CD4-positive, alpha-beta T cell treated with Interleukin-4 for 1 hour (primary cell): ENCODE measurements at regions not wholly inside any gene's neighbourhood (a gene's known extent, or its start where the extent isn't known, plus 50 kb on each side); places are given as distances from the start of the nearest gene placed in this dataset.

ENCODE experiments used
- DNase-seq, 2 donors: peaks; one replicate each; pipeline ENCODE4 v3.0.0-alpha.2; 2020 to 2022

DNA sequence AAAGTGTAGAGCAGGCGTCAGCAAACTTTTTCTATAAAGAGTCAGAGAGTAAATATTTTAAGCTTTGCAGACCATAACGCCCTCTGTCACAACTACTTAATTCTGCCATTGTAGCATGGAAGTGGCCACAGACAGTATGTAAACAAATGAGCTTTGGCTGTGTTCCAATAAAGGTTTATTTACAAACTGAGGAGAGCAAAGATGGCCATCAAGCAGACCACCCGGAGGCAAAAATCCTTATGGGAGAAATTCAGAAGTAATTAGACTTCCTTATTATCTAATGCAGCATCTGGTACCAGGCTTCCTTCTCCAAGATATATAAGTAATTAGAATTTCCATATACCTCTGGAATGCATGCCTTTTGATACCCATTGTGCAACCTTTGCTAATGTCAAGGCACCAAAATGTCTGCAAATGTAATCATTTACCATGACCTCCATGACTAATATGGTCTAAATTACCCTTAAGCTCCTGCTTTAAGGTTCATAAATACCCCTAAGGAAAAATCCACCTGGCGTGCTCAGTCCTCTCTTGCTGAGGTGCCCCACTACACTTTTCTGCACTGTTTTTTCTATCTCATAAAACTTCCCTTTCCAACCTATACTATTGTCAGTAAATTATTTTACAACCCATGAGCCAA, 377.8 kb downstream of the MATN1 start:
- DNase-seq = no peak

DNA sequence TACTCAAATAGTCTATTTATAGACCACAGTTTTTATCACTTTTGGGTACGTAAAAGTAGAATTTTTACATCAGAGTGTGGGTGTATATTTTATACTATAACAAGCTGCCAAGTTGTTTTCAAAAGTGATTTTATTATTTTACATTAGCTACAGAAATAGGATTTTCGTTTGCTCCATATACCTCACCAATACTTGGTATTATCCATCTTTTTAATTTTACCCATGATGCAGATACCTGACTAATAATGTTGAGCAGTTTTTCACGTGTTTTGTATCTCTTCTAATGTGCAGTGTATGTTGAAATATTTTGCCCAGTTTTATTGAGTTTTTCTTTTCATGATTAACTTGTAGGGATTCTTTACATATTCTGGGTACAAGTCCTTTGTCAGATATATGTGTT, 379.8 kb downstream of the MATN1 start:
- no peak for DNase-seq

DNA sequence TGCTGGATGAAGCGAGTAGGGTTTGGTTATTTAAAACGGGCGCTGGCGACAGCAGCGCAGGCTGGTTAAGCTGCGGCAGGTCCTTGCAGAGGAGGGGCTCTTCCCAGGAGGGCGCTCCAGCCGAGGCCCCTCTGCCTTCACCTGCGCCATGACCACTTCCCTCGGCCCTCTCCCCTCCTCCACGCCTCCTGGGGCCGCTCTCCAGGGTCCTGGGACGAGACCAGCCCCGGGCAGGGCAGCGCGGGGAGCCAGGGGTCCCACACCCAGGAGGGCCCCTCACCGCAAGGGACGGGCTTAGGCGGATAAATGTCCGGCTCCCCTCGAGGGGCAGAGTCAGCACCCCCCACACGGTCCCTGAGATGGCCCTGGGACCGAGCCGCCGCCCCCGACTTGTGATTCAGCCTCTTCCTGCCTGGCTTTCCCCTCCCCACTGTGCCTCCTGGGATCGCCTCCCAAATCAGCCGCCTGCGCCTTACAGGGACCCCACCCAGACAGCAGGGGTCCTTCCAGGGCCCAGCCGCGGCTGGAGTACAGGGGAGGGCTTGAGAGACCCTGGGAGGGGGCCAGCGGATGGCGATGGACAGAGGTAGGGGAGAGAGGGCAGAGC, 380.7 kb downstream of the MATN1 start:
- DNase-seq = no peak

DNA sequence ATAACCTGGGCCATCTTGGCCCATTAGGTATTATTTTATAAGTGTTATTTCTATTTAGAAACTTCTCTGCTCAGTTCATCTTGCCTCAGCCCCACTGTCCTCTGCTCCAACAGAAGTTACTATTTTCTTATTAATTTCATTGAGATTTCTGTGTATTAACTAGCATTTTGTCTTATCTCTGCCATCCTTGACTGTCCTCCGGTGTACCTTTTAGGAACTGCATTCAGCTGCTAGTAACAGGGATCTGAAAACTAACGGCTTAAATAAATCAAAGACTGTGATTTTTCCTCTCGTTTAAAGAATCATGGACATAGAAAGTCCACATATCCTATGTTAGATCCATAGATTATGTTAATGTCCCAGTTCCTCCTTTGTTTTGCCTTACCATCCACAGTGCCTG, 382.5 kb downstream of the MATN1 start:
- no peak for DNase-seq

DNA sequence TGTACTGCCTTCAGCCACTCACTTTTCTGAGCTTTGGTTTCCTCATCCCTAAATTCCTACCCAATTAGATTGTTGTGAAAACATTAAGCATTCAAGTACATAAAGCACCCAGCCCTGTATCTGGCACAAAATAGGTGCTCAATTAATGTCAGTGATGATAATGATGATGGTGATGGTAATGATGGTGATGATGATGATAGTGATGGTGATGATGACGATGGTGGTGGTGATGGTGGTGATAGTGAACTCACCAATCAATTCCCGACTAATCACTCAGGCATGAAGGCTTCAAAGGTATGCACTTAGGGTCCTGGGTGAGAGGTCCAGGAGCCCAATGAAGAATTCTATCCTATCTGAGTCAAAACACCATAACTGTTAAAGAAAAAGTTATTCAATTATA, 383.5 kb downstream of the MATN1 start:
- no peak for DNase-seq

DNA sequence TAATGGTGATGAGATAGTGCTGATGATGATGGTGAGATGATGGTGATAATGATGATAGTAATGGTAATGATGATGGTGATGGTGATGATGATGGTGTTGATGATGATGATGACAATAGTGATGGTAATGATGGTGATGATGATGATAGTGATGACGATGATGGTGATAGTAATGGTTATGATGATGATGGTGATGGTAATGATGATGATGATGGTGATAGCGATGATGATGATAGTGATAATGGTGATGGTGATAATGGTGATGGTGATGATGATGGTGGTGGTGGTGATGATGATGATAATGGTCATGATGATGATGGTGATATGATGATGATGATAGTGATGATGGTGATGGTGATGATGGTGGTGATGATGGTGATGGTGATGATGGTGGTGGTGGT, 384.6 kb downstream of the MATN1 start:
- no peak for DNase-seq

DNA sequence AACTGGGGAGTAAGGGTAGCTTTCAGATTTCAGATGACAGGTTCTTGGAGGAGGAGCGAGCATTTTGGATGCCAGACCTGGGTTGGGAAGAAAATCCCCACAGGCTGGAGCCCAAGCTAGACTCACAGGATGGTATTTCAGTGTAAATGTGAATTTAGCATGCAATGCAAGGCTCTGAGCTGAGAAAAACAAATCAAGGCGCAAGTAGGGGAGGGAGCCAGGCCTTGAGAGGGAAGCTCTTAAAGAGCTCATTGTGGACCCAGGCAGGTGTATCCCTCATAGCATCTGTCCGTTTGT, 386.1 kb downstream of the MATN1 start:
- DNase-seq = no peak

DNA sequence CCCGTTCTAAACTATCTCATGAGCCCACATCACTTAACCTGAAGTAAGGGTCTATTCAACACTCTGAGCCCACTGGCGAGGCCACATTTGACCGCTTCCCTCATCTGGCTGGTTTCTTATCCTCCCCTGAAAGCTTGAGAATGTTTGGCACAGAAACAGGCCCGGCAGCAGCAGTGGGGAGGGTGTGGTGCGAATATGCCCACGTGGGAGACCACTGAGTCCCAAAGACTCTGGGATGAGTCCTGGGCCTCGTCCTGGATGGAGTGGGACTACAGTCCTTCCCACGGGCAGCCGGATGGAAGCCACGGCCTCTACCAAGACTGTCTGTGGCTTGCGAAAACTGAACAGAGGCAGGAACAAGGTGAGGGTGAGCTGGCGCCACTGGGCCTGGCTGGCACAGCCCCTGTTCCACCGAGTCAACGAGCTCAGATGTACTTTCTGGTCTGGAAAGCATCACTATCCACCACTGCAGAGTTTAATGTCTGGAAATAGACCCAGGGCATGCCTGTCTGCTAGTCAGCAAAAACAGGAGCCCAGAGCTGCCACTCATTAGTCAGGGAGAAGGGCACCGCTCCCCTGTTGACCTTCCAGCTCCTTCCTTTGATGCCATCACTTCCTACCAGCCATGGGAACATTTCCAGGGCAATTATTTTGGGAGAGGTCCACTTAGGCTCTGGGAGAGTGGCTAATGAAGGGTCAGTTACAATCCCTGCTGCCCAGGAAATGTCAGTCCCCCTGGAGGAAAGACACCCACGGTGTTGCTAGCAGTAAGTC, 386.6 kb downstream of the MATN1 start:
- DNase-seq = no peak

DNA sequence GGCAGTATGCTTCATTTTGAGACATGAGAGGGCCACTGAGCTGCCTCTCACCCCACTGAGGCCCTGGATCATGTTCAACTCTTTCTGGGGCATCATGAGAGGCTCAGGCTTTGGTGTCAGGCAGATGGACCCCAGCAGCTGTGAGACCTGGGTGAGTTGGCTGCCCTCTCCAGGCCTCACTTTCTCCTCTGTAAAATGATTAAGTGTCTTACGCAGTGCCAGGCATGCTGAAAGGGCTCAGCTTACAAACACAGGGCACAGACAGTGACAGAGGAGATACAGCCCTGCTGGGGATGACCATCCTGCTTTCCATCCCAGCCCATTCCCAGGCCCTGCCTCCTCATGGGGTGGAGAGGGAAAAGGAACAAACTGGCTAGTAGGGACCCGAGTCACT, 387.4 kb downstream of the MATN1 start:
- no peak for DNase-seq

DNA sequence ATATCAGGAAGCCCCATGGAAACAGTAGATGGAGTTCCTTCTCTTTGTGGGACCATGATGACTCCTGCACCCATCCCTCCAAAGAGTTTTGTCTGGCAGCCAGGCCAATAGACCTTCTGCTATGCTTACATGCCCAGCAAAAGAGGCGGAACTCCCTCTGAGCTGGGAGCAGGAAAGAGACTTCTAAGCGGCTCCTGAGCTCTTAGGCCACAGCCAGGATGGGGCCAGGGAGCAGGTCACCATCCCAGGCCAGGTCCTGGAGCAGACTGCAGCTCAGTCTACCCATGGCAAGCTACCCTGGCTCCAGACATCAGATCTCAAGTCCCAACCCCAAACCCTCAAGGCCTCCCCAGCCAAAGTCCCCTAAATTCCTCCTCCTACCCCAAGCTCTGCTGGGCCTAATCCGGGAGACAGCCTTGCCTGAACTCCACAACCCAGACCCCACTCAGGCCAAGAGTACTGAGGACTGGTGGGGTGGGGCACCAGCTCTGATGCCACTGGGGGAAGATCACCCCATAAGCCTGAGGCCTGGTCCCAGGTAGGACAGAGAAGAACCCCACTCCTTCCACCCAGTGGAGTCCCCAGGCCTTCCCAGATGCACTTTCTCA, 387.9 kb downstream of the MATN1 start:
- DNase-seq = no peak

DNA sequence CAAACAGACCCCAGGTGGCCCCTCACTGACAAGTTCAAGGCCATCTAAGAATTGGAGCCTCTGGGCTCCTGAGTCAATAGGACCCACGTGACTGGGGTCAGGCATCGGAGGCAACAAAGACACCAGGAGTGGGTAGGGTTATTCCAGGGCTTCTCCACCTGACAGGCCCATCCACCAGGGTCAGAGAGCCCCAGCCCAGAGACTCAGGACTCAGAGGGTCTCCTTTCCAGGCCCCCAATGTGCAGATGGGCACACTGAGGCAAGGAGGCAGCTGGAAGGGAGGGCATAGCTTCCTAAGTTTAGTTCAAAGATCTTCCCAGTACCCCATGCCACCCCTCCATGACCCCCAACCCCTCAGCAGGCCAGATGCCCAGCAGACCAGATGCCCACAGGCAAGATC, 388.6 kb downstream of the MATN1 start:
- no peak for DNase-seq

DNA sequence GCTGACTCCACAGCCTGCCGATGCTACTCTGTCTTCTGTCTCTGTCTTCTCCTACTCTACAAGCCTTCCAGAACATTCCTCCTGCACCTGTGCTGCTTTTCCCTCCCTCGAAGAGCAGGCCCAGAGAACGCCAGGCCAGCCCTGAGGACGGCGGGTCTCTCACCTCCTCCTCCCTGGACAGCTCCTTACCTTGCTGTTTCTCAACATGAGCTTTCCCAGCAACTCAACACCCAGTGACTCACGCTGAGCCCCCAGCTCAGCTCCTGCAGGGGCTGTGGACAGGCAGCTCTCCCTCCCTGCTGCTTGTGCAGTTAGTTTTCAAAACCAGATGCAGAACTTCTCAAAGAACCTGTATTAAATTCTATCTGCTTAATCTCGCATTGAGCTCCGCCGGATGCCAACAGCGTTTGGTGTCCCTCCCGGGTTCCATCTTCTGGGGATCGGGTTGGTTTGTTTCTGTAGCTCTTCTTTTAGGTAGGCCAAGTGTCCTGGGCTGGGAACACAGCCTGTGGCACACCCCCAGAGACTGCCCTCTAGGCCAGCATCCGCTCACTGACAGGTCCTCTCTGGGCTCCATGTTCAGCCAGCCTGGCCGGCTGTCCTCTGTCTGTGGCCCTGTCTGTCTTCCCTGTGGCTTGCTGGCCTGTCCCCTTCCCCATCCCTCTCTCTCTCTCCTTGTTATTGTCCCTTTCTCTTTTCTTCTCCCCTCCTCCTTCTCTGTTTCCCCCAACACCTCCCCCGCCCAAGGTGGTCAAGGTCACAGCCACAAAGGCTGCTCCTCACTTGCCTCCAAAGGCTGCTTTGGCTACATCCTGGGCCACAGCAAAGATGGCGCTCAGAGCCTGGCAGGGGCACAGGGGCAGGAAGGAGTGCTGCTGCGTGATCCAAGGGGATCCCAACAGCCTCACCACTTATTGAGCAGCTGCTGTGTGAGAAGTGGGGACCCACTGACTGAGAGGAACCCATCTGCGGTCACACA, 391.0 kb downstream of the MATN1 start:
- no peak for DNase-seq

DNA sequence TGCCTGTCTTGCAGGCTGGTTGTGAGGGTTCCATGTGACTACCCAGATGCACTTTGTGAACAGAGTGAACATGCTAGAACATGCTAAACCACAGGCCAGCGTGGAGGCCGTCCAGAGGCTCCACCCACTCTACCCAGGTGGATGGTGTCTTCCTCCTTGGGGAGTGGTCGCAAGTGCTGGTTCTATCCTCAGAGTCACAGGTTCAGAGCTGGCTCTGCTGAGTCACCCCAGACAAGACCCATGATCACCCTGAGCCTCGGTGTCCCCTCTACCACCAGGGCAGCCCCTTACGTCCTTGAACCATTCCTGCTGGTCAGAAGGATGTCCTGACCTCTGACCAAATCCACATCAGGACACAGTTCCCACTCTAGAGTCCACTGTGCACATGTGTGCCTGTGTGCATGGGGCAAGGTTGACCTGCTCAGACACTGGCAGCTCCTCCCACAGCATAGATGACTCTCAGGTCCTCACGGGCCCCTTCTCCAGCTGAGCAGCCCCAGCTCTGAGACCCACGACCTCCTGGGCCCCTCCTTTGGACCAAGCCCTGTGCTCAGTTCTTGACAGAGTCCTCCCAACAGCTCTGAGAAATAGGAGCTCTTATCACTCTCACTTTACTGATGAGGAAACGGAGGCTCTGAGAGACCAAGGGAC, 391.8 kb downstream of the MATN1 start:
- no peak for DNase-seq

DNA sequence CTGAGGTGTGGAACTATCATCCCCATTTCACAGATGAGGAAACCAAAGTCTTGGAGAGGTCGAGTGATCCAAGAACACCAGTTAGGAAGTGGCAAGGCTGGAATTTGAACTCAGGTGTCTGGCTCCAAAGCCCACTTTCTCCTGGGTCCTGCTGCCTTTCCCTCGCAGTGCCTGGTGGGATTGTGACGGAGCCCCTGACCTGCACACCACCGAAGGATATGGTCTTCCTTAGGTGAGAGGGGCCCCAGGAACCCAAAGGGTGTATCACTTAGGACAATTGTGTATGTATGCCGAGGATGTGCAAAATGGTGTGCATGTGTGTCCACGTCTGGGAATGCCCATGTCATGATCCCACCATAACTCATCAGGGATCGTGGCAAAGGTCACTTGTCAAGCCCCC, 392.7 kb downstream of the MATN1 start:
- DNase-seq = no peak

DNA sequence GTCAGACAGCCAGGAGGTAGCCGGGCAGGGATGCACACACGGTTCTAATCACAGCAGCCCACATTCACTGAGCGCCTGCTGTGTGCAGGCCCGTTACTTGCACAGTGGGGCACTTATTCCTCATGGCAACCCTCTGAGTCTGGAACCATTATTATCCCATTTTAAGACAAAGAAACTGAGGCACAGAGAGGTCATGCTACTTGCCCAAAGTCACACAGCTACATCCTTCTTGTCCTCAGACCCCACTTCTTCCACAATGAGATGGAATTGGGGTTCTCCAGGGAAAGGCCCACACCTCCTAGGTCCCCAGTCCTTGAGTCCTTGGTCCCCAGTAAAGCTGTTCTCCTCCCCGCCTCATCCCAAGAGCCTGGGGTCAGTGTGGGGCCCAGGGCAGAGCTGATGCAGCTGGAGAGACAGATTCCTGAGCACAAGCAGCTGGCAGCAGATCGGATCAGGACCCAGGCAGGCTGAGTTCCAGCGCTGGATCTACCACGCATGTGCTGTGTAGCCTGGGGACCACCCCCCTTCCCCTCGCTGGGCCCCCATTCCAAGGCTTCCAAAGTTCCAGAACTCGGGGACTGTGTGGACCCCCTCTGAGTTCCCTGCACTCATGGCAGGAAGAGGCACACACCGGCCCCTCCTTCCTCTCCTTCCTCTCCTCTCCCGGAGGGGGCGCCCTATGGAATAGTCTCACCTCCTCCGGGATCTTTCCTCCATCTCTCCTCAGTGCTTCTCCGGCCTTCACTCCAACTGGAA, 393.4 kb downstream of the MATN1 start:
- no peak for DNase-seq

DNA sequence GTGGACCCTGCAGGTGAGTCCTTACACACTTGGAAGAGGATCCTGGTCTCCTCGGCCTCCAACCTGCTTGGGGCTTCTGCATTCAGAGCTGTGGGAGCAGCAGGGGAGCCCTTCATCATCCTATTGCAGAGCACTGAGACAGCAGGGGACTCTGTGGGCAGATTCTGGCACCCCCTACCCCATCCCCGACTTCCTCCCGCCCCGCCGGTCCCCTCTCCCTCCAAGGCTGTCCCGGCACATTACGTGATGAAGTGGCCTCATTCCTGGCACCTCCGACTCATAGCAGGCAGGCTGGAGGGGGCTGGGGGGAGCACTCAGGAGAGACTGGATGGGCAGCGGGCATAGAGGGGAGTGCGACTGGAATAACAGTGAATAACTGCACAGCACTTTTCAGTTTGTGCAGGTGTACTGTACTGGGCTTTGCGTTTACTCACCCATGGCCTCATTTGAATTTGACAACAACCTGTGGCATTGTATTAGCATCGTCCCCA, 394.1 kb downstream of the MATN1 start:
- DNase-seq = no peak

DNA sequence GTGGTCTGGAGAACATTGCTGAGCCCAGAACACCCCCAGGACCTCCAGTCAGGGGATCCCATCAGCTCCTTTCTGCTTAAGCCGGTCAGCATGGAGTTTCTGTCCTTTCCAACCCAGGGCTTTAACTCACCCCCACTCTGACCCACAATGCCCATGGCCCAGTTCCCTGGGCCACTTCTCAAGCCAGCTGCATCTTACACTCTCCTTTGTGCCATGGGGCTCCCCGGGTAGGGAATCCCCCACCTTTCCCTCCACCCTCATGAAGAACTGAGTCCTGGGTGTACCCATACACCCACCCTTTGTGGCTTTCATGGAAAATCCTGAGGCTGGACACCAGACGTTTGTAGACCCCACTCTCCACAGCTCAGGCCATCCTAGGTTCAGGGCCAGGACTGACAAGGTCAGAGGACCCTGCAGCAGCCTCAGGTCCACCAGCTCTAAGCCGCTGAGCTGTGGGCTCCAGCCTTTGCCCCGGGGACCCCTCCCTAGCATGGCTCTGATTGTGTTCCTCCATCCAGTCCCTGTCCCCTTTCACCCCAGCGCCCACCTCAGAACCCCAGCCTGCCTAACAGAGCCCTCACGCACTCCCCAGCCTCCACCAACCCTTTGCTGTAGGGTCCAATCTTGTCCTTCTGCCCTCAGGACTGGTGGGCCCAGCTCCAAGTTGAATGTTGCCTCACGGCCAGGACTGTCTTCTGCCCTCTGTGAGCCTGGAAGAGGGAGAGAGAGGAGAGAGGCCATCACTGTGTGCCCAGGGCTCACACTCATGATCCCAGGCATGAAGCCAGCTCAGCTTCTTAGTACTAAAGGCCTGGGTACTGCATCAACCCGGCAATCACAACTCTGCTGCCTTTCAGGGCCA, 394.8 kb downstream of the MATN1 start:
- no peak for DNase-seq

DNA sequence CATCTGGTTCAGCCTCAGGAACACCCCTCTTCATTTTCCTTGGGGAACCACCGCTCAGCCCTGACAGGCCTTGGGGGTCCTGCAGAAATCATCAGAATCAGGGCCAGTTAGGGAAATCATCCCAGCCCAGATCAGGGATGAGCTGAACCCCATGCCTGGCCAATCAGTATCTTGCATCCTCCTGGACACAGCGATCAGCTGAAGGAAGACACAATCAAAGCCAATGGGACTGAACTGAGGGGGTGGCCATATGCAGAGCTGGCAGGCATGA, 395.4 kb downstream of the MATN1 start:
- DNase-seq = no peak

DNA sequence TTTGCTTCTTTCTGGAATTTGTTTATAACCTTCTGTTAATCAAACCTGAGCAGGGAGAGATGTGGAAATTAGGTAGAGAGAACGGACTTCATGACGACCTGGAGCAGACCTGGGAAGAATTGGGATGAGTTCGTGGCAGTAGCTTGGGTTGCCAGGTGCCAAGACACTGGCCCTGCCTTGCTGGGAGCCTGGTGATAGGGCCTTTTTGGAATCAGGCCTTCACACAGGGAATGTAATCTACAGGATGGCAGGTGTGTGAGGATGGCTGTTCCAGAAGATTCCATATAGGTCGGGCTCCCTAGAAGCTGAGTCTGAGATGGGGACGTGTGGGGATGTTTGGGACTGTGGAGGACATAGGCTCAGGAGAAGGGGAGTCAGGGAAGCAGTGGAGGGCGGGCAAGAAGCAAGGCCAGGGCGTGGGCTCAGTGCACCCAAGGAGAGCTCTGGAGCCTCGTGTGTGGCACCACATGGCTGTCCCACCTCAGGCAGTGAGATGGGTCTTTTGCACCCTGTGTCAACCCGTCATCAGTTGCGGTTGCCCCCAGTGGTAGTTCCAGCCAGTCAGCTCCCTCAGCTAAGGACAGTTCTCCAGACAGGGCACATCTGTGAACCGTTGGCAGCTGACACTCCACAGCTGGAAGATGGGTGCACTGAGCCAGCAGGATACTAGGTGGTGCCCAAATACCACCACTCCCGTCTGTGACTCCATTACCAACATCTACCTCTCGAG, 395.9 kb downstream of the MATN1 start:
- no peak for DNase-seq

DNA sequence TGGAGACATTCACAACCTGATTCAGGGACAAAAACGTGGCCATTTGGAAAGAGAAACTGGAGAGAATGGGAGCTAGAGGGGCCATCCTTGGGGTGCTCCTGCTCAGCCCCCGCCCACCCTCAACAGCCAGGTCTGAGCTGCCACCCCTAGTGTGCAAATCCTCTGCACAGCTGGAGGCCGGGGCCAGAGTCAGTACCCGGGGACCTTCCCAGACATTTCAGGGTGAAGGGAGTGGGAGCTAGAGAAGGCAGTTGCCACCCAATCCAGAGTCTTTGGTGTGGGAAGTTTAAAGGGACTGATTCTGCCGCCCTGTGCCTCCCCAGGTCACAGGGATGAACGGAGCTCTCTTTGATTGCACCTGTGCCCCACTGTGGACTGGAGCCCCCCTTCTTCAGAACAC, 397.4 kb downstream of the MATN1 start:
- DNase-seq = no peak
